Lower leg skin (tissue), 4 donors: ENCODE measurements at regions not wholly inside any gene's neighbourhood (a gene's known extent, or its start where the extent isn't known, plus 50 kb on each side); places are given as distances from the start of the nearest gene placed in this dataset.

ENCODE experiments used
- DNase-seq, 2 donors: peaks; one replicate each; pipeline ENCODE4 v3.0.0-alpha.2; 2019; ENCODE audit warnings: low spot score in 2 of 2
- H3K4me3 ChIP-seq: fragments of 200-600 bp; sonication (generic); 2 replicates; pipeline ENCODE4 v1.5.1; 2017; ENCODE audit warnings: mild to moderate bottlenecking, low read depth; ENCODE audit not compliant: poor library complexity, severe bottlenecking
- POLR2A ChIP-seq, 2 donors: fragments of 450-650 bp; IDR thresholded peaks; one replicate each; pipeline ENCODE4 v1.6.1; 2016 to 2017; ENCODE audit warnings: antibody characterized with exemption in 2 of 2, mild to moderate bottlenecking in 1 of 2, moderate library complexity in 1 of 2
- WGBS, 2 donors: methylation state at CpG; one replicate each; pipeline ENCODE4 v1.1.5; 2018; 5-methylcytosine and 5-hydroxymethylcytosine counted together
- intact Hi-C: fragments of 100-400 bp; cut with DNase I; formaldehyde crosslinking; loops from one replicate; pipeline ENCODE4 v1.15.0; 2023; ENCODE audit warnings: low total_unique reads
- TF ChIP-seq, protein P1 (sequence below), 3 donors: fragments of 450-650 bp; IDR thresholded peaks; one replicate each; pipeline ENCODE4 v1.5.1; 2016; ENCODE audit warnings: antibody characterized with exemption in 3 of 3, mild to moderate bottlenecking in 3 of 3, moderate library complexity in 2 of 3

DNA sequence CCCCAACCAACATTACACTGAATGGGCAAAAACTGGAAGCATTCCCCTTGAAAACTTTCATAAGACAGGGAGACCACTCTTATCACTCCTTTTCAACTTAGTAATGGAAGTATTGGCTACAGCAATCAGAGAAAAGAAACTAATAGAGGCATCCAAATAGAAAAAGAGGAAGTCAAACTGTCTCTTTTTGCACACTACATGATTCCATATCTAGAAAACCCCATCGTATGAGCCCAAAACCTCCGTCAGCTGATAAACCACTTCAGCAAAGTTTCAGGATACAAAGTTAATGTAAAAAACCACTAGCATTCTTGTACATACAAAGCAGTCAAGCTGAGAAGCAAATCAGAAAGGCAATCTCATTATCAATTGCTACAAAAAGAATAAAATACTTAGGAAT, 580.4 kb upstream of the PTCHD4 start:
- WGBS, 2 donors, result 85 to 97% methylated on average over 2 of the region's 2 CpGs
- no peak overlapping the region for H3K4me3 ChIP-seq
- no peak for TF ChIP-seq POLR2A (IDR thresholded peaks at IDR 0.05)
- TF ChIP-seq, protein P1, sequence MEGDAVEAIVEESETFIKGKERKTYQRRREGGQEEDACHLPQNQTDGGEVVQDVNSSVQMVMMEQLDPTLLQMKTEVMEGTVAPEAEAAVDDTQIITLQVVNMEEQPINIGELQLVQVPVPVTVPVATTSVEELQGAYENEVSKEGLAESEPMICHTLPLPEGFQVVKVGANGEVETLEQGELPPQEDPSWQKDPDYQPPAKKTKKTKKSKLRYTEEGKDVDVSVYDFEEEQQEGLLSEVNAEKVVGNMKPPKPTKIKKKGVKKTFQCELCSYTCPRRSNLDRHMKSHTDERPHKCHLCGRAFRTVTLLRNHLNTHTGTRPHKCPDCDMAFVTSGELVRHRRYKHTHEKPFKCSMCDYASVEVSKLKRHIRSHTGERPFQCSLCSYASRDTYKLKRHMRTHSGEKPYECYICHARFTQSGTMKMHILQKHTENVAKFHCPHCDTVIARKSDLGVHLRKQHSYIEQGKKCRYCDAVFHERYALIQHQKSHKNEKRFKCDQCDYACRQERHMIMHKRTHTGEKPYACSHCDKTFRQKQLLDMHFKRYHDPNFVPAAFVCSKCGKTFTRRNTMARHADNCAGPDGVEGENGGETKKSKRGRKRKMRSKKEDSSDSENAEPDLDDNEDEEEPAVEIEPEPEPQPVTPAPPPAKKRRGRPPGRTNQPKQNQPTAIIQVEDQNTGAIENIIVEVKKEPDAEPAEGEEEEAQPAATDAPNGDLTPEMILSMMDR (IDR thresholded peaks at IDR 0.05), result no peak
- intact Hi-C loops, result no loop called here
- no peak for DNase-seq

DNA sequence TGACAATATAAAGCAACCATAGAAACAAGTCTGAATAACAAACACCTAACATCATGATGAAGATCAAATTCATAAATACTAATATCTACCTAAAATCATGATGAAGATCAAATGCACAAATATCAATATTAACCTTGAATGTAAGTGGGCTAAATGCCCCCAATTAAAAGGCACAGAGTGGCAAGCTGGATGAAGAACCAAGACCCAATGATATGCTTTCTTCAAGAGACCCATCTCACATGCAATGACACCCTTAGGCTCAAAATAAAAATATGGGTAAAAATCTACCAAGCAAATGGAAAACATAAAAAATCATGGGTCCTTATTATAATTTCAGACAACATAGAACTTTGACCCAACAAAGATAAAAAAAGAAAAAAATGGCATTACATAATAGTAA, 578.5 kb upstream of the PTCHD4 start:
- TF ChIP-seq, protein P1 (IDR thresholded peaks at IDR 0.05), result no peak
- no peak for TF ChIP-seq POLR2A (IDR thresholded peaks at IDR 0.05)
- no peak overlapping the region for H3K4me3 ChIP-seq
- DNase-seq, result no peak
- intact Hi-C loops, result no loop called here

DNA sequence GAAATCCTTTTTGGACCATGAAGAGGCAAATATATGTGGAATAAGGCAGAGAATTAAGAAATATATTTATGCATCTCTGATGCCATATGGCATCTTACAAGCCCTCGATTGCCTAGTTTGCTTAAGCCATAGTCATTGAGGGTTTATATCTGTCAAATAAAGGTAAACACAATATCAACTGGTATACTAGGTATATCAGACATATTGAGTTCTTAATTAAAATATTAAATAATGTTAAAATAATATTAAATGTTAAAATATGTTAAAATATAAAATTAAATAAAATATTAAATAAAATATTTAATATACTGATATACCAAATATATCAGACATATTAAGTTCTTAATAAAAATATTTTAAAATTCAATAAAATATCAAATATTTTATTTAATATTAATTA, 567.4 kb upstream of the PTCHD4 start:
- intact Hi-C loops, result no loop called here
- no peak overlapping the region for H3K4me3 ChIP-seq
- 81 to 89% methylated on average over 1 of the region's 1 CpG for WGBS, 2 donors
- TF ChIP-seq POLR2A (IDR thresholded peaks at IDR 0.05), result no peak
- TF ChIP-seq, protein P1 (IDR thresholded peaks at IDR 0.05), result no peak
- no peak for DNase-seq

DNA sequence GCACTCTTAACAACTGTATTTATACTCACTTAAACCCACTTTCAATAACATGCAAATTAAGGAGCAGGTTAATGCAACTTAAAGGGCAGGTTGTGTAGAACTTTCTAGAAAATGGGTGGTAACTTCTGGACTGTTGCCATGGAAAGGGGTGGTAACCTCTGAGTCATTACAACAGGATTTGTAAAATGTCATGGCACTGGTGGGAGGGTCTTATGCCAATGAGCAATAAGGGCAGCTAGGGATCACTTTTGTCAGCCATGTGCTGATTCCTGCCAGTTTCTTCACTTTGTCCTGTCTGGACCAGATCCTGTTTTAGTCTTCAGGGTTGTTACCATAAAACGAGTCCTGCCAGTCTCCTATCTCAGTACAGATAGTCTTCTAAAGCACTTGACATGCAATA, 560.5 kb upstream of the PTCHD4 start:
- no peak for DNase-seq
- intact Hi-C loops, result no loop called here
- whole genome bisulfite sequencing, 2 donors, result 46 to 56% methylated on average over 1 of the region's 1 CpG
- TF ChIP-seq, protein P1 (IDR thresholded peaks at IDR 0.05), result no peak
- no peak for TF ChIP-seq POLR2A (IDR thresholded peaks at IDR 0.05)
- H3K4me3 ChIP-seq, result no peak overlapping the region

DNA sequence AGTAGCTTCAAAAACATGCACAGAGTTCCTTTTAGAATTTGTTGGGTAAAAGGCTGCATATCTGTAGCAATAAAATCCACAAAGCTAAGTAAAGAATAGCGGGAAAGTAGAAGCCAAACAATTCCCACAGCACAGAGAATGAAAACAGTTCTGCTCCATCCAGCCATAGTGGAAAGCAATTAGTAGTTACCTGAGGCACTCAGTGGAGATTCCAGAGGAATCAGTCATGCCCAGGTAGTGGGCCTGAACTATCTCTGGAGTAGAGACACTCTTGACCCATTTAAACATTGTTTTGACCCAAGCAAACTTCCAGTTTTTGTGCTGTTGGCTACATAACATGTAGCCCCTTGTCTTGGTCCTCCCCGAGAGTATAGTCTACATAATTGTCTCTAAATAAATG, 559.5 kb upstream of the PTCHD4 start:
- no peak overlapping the region for H3K4me3 ChIP-seq
- no peak for TF ChIP-seq POLR2A (IDR thresholded peaks at IDR 0.05)
- TF ChIP-seq, protein P1 (IDR thresholded peaks at IDR 0.05), result no peak
- 85 to 92% methylated on average over 2 of the region's 2 CpGs for WGBS, 2 donors
- intact Hi-C loops, result no loop called here
- DNase-seq, result no peak

DNA sequence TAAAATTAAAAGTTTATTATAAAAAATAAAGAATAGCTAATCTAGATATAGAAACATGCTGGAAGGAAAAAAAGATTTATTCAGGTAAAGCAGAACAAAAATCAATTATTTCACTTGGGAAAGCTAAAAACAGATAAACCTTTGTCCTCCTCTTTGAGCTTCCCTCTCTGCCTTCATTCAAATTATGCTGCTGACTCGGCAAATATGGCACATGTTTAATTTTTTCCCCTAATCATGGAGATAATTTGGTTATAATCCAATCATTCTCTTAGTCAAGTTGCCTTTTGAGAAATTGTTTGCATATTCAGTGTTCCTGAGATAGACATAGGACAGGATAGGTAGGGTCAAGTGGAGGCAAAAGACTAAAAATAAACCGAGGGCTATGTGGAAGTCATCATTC, 556.8 kb upstream of the PTCHD4 start:
- TF ChIP-seq, protein P1 (IDR thresholded peaks at IDR 0.05), result no peak
- no peak for TF ChIP-seq POLR2A (IDR thresholded peaks at IDR 0.05)
- no peak overlapping the region for H3K4me3 ChIP-seq
- intact Hi-C loops, result no loop called here
- 79 to 82% methylated on average over 2 of the region's 2 CpGs for WGBS, 2 donors
- no peak for DNase-seq
